DMS79 treated with DMSO at 0.1 percent for 48 hours (cell line): ENCODE measurements at regions not wholly inside any gene's neighbourhood (a gene's known extent, or its start where the extent isn't known, plus 50 kb on each side); places are given as distances from the start of the nearest gene placed in this dataset.

ENCODE experiments used
- DNase-seq: peaks from one replicate; lab custom pipeline; 2025; lab: John Stamatoyannopoulos, UW

DNA sequence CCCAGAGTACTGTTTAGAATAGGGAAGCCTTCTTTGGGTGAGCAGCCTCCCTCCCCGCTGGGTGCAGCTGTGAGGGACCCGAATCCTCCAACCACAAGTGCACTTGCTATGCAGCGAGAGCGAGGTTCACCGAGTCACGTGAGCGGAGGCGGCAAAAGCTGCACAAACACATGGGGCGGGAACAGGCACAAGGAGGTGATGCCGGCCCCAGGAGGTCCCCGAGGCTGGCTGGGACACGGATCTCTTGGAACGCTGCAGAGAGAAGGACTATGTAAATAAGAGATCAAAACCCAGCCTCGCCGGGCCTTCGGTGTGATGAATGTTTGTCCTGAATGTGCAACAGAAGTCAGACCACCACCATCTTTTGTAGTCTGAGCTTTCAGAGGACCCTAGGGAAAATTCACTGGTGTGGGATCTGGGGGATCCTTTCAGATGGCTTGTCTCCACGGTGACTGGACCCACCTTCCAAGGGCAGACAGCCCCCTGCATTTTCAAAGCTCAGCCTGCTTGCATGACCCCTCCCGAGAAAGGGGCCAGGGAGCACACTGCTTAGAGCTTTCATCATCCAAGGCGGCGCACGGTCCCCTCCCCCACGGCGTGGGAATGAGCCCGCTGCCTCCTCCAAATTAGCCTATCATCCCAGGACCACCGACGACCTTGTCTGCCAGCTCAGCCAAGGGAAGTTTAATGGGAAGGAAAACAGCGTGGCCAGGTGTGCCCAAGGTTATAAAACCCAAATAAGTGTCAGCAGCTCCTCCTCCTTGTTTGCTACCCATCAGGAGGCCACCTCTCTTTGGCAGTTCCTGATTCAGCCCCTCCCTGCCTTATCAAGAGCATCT is 327.7 kb downstream of the CXCL12 start:
- DNase-seq, result no peak

DNA sequence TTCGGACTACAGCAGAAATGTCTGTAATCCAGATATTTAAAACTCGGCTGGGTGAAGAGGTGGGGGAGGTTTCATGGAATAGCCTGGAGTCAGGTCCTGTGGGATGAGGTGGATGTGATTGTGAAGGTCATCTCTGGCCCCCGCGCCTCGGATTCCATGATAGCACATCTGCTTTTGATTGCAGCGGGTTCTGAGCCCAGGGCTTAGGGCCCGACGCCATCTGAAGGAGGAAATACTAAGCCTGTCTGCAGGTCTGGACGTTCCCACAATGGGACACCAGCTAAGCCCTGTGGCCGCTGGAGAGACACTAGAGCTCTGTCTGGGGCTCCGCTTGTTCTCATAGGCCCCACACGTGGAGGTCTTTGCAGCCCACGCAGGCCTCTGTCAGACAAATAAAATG is 328.7 kb downstream of the CXCL12 start:
- no peak for DNase-seq

DNA sequence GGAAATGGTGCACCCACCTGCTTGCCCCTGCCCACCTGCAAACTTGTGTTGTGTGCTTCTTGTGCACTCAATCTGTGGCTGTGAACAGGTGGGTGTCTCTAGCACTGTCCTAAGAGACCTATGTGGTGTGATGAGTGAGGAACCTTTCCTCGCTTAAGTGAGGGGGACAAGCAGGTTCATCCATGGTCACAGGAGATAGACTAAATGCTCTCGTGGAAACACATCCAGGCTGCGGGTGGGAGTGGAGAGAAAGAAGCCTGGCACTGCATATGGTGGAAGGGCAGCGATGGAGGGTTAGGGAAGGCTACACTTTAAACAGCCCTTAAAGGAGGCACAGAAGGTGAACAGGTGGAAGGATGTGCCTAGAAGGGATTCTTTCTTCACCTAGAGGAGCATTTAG is 330.9 kb downstream of the CXCL12 start:
- DNase-seq, result no peak

DNA sequence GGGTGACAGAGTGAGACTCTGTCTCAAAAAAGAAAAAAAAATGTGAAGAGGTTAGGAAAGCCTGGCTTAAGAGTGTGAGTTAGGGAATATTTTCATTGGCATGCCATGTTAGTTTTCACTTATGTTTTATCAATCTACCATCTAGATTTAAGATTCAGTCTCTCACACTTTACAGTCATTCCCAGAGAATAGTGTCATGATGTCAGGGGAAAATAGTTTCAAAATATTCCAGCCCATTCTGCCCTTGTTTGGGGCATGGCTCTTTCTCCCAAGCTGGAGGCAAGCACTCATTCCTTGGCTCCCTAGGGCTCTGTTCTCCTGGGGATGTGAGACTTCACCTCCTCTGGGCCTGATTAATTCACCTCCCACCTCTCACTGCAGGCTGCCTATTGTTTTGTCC is 331.5 kb downstream of the CXCL12 start:
- DNase-seq, result no peak

DNA sequence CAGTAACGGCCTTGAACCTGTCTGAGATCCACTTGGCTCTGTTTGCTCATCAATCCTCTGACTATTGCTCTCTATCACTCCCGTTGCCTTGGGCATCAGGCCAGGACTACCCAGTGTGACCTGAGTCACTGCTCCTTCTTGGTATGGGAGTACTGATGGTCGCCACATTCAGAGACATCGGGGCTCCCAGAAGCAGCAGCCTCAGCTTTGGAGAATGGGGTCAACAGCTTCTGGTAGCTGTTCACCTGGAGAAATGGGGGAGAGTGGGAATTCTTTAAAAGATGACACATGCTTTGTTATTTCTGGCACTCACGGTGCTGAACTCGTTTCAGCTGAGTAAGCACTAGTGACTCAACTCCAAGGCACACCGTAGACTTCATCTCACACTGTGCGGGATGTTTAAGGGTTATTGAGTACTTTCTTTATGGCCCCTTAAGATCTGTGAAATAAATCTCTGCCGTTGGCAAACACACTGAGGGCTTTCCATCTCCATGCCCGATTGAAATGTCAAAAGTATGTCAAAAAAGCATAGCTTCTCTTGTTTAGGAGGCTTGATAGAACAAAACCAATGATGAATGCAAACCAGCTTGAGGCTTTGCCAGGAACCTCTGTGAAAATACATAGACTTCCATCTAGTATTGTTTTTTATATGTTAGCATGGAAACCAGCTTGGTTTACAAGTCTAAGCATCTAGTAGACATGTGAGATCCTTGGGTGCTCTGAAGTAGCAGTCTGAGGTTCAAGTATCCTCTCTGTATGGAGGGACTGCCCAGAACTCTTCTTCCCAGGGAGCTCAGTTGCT is 333.1 kb downstream of the CXCL12 start:
- DNase-seq, result peak; percentile 50

DNA sequence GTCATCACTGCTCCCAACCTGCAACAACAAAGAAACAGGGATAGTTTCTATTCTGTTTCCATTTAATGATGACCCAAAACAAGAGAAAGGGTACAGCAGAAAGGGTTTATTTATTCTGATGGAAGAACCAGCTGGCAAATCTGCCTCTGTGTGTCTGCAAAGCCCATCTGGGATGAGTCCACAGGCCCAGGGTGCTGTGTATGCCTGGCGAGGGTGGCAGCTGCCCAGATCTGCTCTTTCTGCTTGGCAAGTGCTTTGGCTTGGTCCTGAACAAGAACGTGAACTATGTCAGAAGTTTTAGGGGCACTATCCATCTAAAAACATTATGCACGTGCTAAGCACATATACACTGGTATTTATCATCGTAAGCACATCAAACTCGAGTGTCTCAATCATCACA is 333.8 kb downstream of the CXCL12 start:
- DNase-seq, result no peak

DNA sequence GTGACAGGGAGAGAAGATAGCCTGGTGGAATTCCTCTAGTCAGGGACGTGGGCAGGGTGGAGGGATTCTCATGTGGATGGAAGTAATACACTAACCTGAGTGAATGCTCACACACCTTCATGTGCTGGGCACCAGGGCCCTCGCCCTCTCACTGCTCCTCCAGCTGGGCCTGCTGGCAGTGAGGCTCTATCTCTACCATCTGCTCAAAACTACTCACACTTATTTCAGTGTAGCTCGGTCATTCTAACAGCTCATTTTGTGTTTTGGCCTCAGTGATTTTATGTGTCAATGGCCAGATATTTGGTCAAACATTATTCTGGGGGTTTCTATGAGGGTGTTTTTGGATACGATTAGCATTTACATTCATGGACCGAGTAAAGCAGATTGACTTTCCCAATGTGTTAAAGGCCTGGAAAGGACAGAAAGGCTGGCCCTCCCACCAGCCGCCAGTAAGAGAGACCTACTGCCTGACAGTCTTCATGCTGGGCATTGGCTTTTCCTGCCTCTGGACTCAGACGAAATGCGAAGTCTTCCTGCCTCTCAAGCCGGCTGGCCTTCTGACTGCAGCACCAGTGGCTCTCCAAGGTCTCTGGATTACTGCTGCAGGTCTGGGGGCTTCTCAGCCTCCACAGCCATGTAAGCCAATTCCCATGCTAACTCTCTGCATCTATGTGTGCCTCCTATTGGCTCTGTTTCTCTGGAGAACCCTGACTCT is 335.4 kb downstream of the CXCL12 start:
- DNase-seq, result no peak

DNA sequence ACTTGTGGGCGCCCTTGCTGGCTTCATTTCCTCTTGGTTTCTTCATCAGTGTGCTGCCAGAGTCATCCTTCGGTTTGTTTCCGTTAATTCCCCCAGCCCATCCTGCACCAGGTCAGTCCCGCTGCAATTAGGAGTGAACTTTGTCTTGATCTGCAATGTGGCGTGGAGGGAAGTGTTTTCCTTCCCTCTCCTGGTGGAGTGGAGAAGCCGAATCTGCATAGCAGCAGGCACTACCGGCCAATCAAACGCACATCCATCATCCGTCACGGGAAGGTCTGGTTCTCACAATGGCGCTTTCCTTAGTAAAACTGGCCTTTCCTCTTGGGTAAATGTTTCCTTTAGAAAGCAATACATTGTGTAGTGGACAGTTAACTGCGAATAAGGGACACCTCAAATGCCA is 337.5 kb downstream of the CXCL12 start:
- DNase-seq, result no peak

DNA sequence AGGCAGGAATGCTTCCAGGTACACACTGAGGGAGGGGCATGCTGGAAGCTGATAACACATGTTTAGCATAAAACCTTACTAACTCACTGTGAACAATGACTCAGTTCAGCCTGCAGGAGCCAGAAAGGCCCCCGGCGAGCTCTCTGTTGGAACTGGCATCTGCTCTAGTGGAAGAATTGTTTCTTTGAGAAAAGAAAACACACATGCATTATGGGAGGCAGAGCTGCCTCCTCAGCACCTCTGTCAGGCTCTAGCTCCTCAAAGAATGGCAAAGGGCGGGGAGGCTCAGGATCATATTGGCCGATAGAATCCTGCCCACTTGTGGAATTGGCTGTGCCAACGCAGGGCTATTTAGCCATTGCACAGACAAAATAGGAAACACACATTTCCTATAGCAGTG is 338.3 kb downstream of the CXCL12 start:
- no peak for DNase-seq

DNA sequence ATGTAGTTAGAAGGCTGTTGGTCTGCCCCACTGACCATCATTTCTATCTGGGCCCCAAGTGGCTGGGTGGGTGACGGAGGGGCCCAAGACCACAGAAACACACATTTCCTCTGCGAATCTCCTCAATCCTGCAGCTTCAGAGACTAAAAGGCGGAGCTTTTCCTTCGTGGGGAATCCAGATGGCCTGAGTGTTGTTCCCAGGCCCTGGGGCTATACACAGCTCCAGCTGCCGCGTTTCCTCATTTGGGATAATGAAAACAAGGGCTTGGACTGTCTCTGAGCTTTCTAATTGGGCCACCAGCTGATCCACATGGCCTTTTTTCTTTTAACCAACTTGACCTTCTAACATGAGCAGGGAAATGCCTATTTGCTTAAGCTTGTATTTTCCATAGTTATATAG is 339.9 kb downstream of the CXCL12 start:
- no peak for DNase-seq

DNA sequence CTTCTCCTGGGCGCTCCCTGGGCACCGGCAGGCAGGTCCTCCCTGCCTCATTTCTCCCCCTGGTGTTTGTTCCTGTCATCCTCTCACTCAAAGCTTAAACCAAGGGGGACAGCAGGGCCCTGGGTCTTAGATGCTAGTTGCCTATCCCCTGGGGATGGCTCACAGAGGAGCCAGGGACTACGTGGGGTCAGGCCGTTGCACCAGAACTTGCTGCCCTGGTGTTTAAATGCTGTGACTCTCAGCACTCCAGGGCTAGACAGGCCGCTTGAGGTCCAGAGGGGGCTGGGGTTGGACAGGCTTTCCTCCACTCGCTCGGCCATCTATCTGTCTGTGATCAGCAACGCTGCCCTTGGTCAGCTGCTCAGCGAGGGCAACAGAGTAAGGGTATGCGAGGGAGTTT is 340.3 kb downstream of the CXCL12 start:
- no peak for DNase-seq

DNA sequence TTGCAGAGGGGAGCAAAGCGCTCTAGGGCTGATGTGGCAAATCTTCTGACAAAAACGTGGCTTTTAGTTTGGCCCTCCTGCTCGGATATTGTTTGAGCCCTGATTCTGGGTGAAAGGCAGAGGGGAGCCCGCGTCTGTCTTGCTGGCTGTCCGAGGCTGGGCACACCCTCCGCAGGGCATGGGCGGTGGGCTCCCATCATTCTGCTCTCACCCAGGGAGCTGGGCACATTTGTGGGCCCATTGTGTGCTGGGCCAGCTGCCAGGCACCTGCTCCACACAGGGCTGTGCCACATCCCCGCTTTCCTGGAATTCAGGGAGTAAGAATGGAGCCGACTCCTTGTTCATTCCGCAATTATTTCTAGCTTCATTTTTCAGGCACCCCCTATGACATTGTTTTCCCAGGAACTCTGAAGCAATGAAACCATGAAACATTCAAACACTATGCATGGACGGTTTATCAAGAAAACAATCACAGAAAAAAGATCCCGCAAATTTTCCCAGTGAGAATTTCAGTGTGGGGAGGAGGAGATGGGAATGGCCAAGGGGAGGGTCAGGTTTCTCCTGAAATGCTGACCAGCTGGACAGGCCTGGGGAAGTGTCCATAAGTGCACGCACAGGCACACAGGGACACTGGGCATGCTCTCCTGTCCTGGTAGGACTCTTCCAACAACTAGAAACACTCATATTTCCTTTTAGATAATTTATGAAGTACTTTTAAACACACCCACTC is 341.1 kb downstream of the CXCL12 start:
- DNase-seq, result no peak

DNA sequence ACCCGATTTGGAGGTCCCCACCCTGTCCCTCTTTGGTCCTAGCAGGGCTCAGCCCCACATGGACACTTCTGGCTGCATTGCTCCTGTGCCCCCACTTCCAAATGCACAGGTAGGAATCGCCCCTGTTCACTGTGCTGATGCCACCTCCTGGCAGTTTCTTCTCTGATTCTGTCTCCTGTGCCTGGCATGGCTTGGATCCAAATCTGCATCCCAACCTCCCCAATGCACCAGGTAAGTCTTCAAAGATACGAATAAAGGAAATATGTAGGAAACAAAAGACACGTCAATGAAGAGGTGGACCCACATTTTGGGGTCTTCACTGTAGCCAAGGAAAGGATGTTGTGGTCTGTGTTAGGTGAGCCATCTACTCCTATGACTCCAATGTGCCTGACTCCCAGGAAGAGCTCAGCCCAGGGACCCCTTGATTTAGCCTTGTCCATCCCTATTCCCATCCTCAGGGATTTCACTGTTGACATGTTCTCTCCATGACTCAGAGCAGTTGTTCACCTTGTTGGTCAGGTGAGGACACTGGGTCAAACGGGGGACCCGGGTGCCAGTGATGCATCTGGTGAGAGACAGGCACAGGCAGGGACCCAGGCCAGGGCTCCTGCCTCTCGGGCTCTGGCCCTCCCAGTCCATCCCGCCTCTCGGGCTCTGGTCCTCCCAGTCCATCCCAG is 341.8 kb downstream of the CXCL12 start:
- no peak for DNase-seq

DNA sequence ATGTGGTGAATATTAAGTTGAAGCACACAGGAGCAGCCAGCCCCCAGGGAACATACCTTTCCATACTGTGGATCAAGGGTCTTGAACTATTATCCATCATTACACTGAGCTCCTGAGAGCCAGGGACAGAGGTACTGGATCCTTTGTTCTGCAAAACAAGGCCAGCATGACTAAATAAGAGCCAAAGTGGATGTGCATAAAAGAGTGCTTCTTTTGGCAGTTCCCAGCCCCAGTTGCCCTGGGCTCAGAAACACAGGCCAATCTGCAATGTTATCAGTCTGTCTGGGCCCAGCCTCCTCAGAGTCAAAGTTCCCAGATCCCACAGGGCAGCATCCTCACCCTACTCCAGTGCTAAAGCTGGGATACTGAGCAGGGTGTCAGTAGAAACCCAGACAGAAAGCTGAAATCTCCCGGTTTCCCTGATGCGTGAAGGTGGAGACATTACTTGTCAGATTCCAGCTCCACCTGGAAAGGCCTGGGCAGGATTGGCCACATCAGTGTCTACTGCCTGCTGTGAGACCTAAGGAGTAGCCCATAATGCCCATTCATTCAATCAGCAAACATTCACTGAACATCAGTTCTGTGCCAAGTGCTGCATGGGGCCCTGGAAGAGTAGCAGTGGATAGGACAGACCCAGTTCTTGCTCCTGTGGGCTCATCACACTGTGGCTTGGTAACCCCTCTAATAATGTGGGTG is 342.7 kb downstream of the CXCL12 start:
- no peak for DNase-seq

DNA sequence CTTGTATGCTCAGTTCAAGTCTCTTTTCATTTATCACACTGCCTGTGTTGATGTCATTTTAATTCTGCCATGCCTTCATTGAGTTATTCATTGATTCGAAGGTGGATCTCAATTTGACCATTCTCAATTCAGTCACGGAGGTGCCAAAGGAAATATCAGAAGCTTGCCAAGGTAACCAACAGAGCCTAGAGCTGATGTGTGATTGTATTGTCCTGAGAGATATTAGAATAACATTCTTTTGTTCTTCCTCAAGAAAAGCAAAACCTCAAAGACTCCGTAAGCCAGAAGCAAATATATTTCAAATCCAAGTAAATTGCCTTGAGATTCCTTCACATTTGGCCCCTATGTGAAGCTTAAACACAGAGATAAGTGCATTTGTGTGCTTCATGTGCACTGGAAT is 345.3 kb downstream of the CXCL12 start:
- no peak for DNase-seq

DNA sequence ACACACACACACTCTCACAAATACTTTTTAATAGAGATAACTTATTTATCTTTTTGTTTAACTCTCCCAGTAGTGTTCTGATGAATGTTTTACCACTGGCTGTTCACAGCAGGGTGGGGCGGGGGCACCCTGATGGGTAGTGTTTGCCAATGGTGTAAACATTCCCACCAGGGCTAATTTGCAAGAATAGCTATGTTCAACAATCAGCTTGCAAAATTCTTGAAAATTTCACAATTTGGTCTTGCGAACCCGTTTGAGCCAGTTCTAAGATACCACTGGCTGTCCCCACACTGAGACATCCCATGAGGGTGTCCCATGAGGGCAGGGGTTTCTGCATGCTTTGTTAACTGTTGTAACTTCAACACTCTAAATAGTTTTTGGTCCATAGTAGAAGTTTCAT is 348.5 kb downstream of the CXCL12 start:
- no peak for DNase-seq

DNA sequence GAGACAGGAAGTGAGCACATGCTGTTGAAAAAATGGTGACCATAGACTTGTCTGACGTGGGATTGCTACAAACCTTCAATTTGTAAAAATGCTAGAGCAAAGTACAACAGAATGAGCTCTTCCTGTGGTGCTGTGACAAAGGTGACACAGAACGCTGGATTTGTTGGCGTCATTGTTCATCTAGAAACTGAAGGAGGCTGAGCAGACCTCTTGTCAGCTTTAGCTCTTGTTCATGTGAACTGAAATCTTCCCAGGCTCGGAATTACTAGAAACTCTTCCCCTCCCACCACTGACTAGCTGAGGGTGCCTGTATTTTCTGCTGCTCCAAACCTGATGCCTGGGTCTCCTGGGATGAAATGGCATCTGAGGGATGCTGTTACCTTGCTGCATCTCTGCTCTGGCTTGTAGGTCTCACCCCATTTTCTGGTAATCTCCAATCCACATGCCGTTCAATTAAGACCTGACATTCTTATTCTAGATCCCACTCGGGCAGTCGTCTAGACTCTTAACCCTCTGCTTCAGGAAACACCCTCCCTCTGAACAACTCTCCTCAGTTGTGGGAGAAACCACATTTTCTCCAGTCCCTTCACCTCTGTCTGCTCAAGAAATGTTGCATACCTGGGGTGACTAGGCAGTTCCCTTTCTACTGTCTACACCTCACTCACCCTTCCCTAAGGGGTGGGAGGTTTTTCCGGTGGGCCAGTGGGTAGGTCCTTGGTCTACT is 349.3 kb downstream of the CXCL12 start:
- no peak for DNase-seq

DNA sequence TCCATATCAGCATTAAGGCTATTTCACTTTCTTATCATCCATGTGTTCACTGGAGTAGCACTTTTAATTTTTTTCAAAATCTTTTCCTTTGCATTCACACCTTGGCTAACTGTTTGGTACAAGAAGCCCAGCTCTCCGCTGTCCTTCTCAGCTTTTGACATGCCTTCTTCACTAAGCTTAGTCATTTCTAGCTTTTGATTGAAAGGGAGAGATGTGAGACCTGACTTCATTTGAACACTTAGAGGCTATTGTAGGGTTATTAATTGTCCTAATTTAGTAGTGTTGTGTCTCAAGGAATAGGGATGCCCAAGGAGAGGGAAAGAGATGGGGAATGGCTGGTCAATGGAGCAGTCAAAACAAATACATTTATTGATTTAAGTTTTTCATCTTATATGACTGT is 350.0 kb downstream of the CXCL12 start:
- no peak for DNase-seq

DNA sequence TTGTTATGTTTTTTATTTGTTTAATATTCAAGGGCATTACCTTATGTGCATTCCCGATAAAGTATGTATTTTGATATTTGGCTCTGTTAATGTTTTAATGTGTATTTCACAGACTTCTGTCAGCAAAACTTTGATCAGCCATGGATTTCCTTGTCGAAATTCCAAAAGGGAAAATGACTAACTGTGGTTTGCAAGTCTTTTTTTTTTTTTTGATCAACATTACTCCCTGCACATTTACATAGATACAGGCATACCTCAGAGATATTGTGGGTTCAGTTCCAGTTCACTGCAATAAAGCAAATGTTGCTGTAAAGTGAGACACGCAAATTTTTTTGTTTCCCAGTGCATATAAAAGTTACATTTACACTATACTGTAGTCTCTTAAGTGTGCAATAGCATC is 351.9 kb downstream of the CXCL12 start:
- DNase-seq, result no peak

DNA sequence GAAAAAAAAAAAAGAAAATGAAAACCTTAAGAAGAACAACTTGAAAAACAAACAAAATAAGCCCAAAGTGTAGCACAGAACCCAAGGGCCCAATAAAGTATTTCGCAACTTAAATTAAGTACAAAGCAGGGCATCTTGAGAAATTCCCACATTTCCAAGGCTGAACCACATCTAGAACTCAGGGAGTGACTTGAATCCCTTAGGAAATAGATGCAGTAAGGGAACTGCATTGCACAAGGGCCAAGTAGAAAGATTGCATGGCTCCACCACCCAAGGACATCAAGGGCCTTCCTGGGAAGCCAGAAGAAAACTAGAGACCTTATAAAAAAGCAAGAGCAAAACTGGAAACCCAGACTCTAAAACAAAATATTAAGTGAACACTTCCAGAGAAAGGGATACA is 352.7 kb downstream of the CXCL12 start:
- no peak for DNase-seq
